ENCODE measurements at regions not wholly inside any gene's neighbourhood (a gene's known extent, or its start where the extent isn't known, plus 50 kb on each side); places are given as distances from the start of the nearest gene placed in this dataset.

DNA sequence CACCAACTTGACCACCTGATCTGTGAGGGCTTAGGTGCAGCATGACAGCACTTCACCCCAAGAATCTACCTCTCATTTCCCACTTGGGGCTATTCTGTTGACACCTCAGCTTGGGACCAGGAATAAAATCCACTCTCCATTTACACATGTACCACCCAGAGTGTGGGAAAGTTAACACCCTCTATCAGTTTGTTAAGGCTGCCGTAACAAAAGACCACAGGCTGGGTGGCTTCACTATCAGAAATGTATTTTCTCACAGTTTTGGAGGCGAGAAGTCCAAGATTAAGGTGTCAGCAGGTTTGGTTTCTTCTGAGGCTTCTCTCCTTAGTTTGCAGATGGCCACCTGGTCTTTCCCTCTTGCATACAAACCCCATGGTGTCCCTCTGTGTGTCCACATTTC lies 277.7 kb upstream of the ERBB4 start:
- TF ChIP-seq, protein P1, sequence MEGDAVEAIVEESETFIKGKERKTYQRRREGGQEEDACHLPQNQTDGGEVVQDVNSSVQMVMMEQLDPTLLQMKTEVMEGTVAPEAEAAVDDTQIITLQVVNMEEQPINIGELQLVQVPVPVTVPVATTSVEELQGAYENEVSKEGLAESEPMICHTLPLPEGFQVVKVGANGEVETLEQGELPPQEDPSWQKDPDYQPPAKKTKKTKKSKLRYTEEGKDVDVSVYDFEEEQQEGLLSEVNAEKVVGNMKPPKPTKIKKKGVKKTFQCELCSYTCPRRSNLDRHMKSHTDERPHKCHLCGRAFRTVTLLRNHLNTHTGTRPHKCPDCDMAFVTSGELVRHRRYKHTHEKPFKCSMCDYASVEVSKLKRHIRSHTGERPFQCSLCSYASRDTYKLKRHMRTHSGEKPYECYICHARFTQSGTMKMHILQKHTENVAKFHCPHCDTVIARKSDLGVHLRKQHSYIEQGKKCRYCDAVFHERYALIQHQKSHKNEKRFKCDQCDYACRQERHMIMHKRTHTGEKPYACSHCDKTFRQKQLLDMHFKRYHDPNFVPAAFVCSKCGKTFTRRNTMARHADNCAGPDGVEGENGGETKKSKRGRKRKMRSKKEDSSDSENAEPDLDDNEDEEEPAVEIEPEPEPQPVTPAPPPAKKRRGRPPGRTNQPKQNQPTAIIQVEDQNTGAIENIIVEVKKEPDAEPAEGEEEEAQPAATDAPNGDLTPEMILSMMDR (IDR thresholded peaks at IDR 0.05; ENCODE audit: insufficient read depth, low read length, poor library complexity, severe bottlenecking), result no peak
- TF ChIP-seq EZH2phosphoT487 (conservative IDR thresholded peaks at IDR 0.05; ENCODE audit: low read length), result no peak
